HepG2 (cell line): ENCODE measurements at regions not wholly inside any gene's neighbourhood (a gene's known extent, or its start where the extent isn't known, plus 50 kb on each side); places are given as distances from the start of the nearest gene placed in this dataset.

Source experiments
- ATAC-seq: fragments of 200-7000 bp; cut with Tn5 transposase; 3 replicates; pipeline ENCODE4 v1.9.1; 2020; ENCODE audit warnings: mild to moderate bottlenecking, moderate library complexity
- BruUV-seq: library from RNA; stranded (reverse); fragments of 400-500 nt; replicated peaks from 2 replicates; lab custom pipeline; 2021; lab: Mats Ljungman, UMichigan
- CTCF ChIA-PET: fragments of 300-600 bp; formaldehyde crosslinking; extraction: SDS; loops from one replicate; lab custom pipeline; 2021; ENCODE audit warnings: low total read pairs, inconsistent platforms, low intra/inter-chr PET ratio; lab: Yijun Ruan, JAX
- POLR2A ChIA-PET: fragments of 350-600 bp; sonication (Branson Sonifier 250); formaldehyde crosslinking; loops from one replicate; lab custom pipeline; 2020; ENCODE audit warnings: antibody characterized with exemption, inconsistent platforms; lab: Yijun Ruan, JAX
- DNase-seq: peaks from one replicate; pipeline ENCODE4 v3.0.0-alpha.2; 2015; ENCODE audit warnings: low spot score
- FAIRE-seq: peaks from 3 replicates; lab custom pipeline; 2011; peaks lifted over from hg19 to GRCh38; lab: Jason Lieb, UNC
- H2AFZ ChIP-seq: one replicate; pipeline ENCODE4 v1.6.1; 2011; ENCODE audit warnings: low read length, inconsistent platforms
- H3K27ac ChIP-seq: fragments of 300-600 bp; 3 replicates; pipeline ENCODE4 v1.8.0; 2011; ENCODE audit warnings: mixed run types, mild to moderate bottlenecking, mixed read lengths, low read length, inconsistent platforms; ENCODE audit not compliant: insufficient read depth; ENCODE audit errors: extremely low read length
- H3K27me3 ChIP-seq, 2 experiments: fragments of 200-600 bp in 1 of 2; 2 replicates in 1 of 2; 3 replicates in 1 of 2; pipeline versions ENCODE4 v1.6.0 to v1.8.0; 2011; ENCODE audit warnings: low read length in 2 of 2, mild to moderate bottlenecking in 2 of 2, moderate library complexity in 2 of 2, inconsistent platforms in 1 of 2; ENCODE audit not compliant: insufficient read depth in 2 of 2, control insufficient read depth in 1 of 2
- H3K36me3 ChIP-seq, 2 experiments: fragments of 200-600 bp in 1 of 2; replicated peaks in 1 of 2; 2 replicates in 1 of 2; 3 replicates in 1 of 2; pipeline versions ENCODE4 v1.5.1 to v1.8.0; 2011; ENCODE audit warnings: low read length in 2 of 2, inconsistent platforms in 1 of 2; ENCODE audit not compliant: insufficient read depth in 2 of 2, control insufficient read depth in 1 of 2
- H3K4me1 ChIP-seq: 2 replicates; pipeline ENCODE4 v1.5.1; 2012; ENCODE audit warnings: low read length, inconsistent platforms; ENCODE audit not compliant: insufficient read depth
- H3K4me2 ChIP-seq: 2 replicates; pipeline ENCODE4 v1.6.0; 2011; ENCODE audit warnings: low read depth, low read length, inconsistent platforms
- H3K4me3 ChIP-seq, 3 experiments: fragments of 200-600 bp in 1 of 3; sonication (generic), shearing (Covaris generic) in 1 of 3; replicated peaks in 1 of 3; 2 replicates each; pipeline ENCODE4 v1.5.1; 2011 to 2016; ENCODE audit warnings: low read length in 3 of 3, inconsistent platforms in 2 of 3, low read depth in 2 of 3, mild to moderate bottlenecking in 2 of 3, control low read depth in 1 of 3, mixed read lengths in 1 of 3; ENCODE audit not compliant: insufficient read depth in 1 of 3
- H3K79me2 ChIP-seq: one replicate; pipeline ENCODE4 v1.6.1; 2011; ENCODE audit warnings: low read length, inconsistent platforms; ENCODE audit not compliant: insufficient read depth
- H3K9ac ChIP-seq: 2 replicates; pipeline ENCODE4 v1.6.0; 2011; ENCODE audit warnings: mild to moderate bottlenecking, low read depth, low read length, inconsistent platforms; ENCODE audit not compliant: insufficient read depth
- H3K9me3 ChIP-seq: 2 replicates; pipeline ENCODE4 v1.5.1; 2012; ENCODE audit warnings: mild to moderate bottlenecking, low read length
- H4K20me1 ChIP-seq: 2 replicates; pipeline ENCODE4 v1.6.0; 2011; ENCODE audit warnings: inconsistent platforms, mild to moderate bottlenecking, low read length, moderate library complexity; ENCODE audit not compliant: insufficient read depth
- BORCS8-MEF2B ChIP-seq: sonication (generic); formaldehyde crosslinking; IDR thresholded peaks from 2 replicates; pipeline ENCODE4 v1.8.0; 2022; ENCODE audit warnings: mild to moderate bottlenecking, missing genetic modification reagents
- CBX2 ChIP-seq, 2 experiments: fragments of 200-600 bp in 1 of 2; sonication (generic); formaldehyde crosslinking in 1 of 2; IDR thresholded peaks; 2 replicates each; pipeline versions ENCODE4 v1.7.0 to v1.8.1; 2018 to 2022; ENCODE audit warnings: low read depth in 2 of 2, low read length in 1 of 2, mild to moderate bottlenecking in 1 of 2, missing genetic modification reagents in 1 of 2
- HNF4A ChIP-seq: sonication (generic); formaldehyde crosslinking; IDR thresholded peaks from 2 replicates; pipeline ENCODE4 v1.4.0; 2020; ENCODE audit warnings: missing genetic modification reagents
- KMT2B ChIP-seq: IDR thresholded peaks from 2 replicates; pipeline ENCODE4 v1.6.1; 2016; ENCODE audit warnings: missing genetic modification reagents, missing compliant biosample characterization
- RFX1 ChIP-seq: fragments of 450-650 bp; IDR thresholded peaks from 2 replicates; pipeline ENCODE4 v1.6.1; 2017
- SNAPC4 ChIP-seq: sonication (generic); formaldehyde crosslinking; IDR thresholded peaks from 2 replicates; pipeline ENCODE4 v1.4.0; 2020; ENCODE audit warnings: mild to moderate bottlenecking, missing genetic modification reagents
- TSC22D2 ChIP-seq: sonication (generic); formaldehyde crosslinking; IDR thresholded peaks from 2 replicates; pipeline ENCODE4 v1.5.1; 2020; ENCODE audit warnings: missing genetic modification reagents, mild to moderate bottlenecking, borderline replicate concordance
- ZBTB37 ChIP-seq: sonication (generic); formaldehyde crosslinking; IDR thresholded peaks from 2 replicates; pipeline ENCODE4 v1.4.0; 2020; ENCODE audit warnings: mild to moderate bottlenecking, missing genetic modification reagents
- ZHX2 ChIP-seq, 2 experiments: sonication (generic) in 1 of 2; formaldehyde crosslinking in 1 of 2; IDR thresholded peaks; 2 replicates each; pipeline versions ENCODE4 v1.6.1 to v1.9.0; 2014 to 2022; ENCODE audit warnings: antibody characterized with exemption in 1 of 2, borderline replicate concordance in 1 of 2, inconsistent platforms in 1 of 2, low read depth in 1 of 2, missing genetic modification reagents in 1 of 2
- ZNF468 ChIP-seq: sonication (generic); formaldehyde crosslinking; IDR thresholded peaks from 2 replicates; pipeline ENCODE4 v1.8.0; 2022; ENCODE audit warnings: mild to moderate bottlenecking, moderate library complexity, missing genetic modification reagents
- ZNF841 ChIP-seq: sonication (generic); formaldehyde crosslinking; IDR thresholded peaks from 2 replicates; pipeline ENCODE4 v1.8.1; 2023; ENCODE audit warnings: missing genetic modification reagents, borderline replicate concordance
- ZSCAN29 ChIP-seq: sonication (generic); formaldehyde crosslinking; conservative IDR thresholded peaks from 2 replicates; pipeline ENCODE4 v1.4.0; 2020; ENCODE audit warnings: mild to moderate bottlenecking, missing genetic modification reagents
- WGBS: methylation state at CpG from one replicate; pipeline ENCODE4 v1.1.6; 2017; ENCODE audit warnings: low lambda C conversion rate; 5-methylcytosine and 5-hydroxymethylcytosine counted together
- in situ Hi-C: cut with HindIII; loops from 2 replicates; pipeline ENCODE4 v1.10.0; 2017; ENCODE audit warnings: low pct_unique_long_range_greater_than_20kb; ENCODE audit not compliant: extremely low pct_ligation_motif_present
- intact Hi-C: fragments of 100-400 bp; cut with micrococcal nuclease; formaldehyde crosslinking; loops from one replicate; pipeline ENCODE4 v1.10.0; 2022; ENCODE audit not compliant: unreplicated experiment

GRCh38 chr6:112967974-112968373 lies 620.8 kb downstream of the RFPL4B start (continued):
- TF ChIP-seq SNAPC4 (CRISPR knock-in tag) = no peak
- no peak for TF ChIP-seq ZBTB37 (CRISPR knock-in tag)
- no peak for TF ChIP-seq BORCS8-MEF2B
- TF ChIP-seq TSC22D2 (CRISPR knock-in tag) = no peak
- TF ChIP-seq ZNF841 (CRISPR knock-in tag) = no peak
- no peak for TF ChIP-seq RFX1
- TF ChIP-seq ZNF468 = no peak
- TF ChIP-seq KMT2B = no peak
- TF ChIP-seq, all 625 proteins: peak for 0

- no peak overlapping the region for H3K4me2 ChIP-seq
- intact Hi-C loops (no loop called here), in situ Hi-C loops (no loop called here)
- H2AFZ ChIP-seq = no peak overlapping the region
- DNase-seq (no peak), FAIRE-seq (no peak), ATAC-seq (no peak)
- no peaks in the 10 kb centered on the region for H3K27me3 ChIP-seq
- H3K9me3 ChIP-seq = peaks cover 31% of the 10 kb centered on the region
- no peaks in the 10 kb centered on the region for H4K20me1 ChIP-seq
- H3K4me1 ChIP-seq = no peaks in the 10 kb centered on the region
- ChIA-PET POLR2A (no interaction called here), CTCF (no interaction called here)
- H3K4me3 ChIP-seq = no peak overlapping the region
- H3K36me3 ChIP-seq = no peaks in the 10 kb centered on the region
- no TSS peak for BruUV-seq
- no peak overlapping the region for H3K27ac ChIP-seq
- H3K79me2 ChIP-seq = no peaks in the 10 kb centered on the region
- no peak overlapping the region for H3K9ac ChIP-seq
- 0% methylated on average over 1 of the region's 1 CpG for WGBS
- TF ChIP-seq ZSCAN29 (CRISPR knock-in tag) = no peak
- TF ChIP-seq CBX2 (IDR thresholded peaks at IDR 0.05; ENCODE audit: low read depth, low read length) = no peak
- TF ChIP-seq CBX2 (CRISPR knock-in tag; IDR thresholded peaks at IDR 0.05; ENCODE audit: low read depth) = no peak
- TF ChIP-seq HNF4A (CRISPR knock-in tag) = no peak
- no peak for TF ChIP-seq ZHX2 (IDR thresholded peaks at IDR 0.05; ENCODE audit: low read depth)
- no peak for TF ChIP-seq ZHX2 (CRISPR knock-in tag; IDR thresholded peaks at IDR 0.05; ENCODE audit: borderline replicate concordance)
Observed at GRCh38 chr6:112971651-112972050, 624.5 kb downstream of the RFPL4B start.
